ENCODE measurements at regions not wholly inside any gene's neighbourhood (a gene's known extent, or its start where the extent isn't known, plus 50 kb on each side); places are given as distances from the start of the nearest gene placed in this dataset.

DNA sequence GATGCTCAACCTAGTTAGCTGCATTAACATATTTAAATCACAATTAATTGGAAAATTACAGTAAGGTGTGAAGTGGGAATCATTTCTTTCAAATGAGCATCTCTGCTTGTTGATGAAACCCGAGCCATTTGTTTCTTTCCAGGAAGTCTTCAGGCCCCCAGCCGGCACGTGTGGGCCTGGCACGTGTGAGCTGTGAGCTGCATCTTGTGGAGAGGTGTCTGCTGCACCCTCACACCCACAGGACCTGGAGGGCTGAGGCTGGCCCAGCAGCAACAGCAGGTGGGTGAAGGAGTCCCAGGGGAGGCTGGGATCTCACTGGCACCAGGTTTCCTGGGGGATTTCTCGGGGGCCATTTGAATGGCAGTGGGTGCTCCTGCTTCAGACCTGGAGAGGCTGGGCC is 372.5 kb upstream of the MKI67 start:
- no peak for DNase-seq (ENCODE audit: low spot score)
- in situ Hi-C loops (cut with MboI; ENCODE audit: low pct_unique_long_range_greater_than_20kb, low sequenced_read_pairs, unreplicated experiment), result no loop called here
- TF ChIP-seq, protein P1, sequence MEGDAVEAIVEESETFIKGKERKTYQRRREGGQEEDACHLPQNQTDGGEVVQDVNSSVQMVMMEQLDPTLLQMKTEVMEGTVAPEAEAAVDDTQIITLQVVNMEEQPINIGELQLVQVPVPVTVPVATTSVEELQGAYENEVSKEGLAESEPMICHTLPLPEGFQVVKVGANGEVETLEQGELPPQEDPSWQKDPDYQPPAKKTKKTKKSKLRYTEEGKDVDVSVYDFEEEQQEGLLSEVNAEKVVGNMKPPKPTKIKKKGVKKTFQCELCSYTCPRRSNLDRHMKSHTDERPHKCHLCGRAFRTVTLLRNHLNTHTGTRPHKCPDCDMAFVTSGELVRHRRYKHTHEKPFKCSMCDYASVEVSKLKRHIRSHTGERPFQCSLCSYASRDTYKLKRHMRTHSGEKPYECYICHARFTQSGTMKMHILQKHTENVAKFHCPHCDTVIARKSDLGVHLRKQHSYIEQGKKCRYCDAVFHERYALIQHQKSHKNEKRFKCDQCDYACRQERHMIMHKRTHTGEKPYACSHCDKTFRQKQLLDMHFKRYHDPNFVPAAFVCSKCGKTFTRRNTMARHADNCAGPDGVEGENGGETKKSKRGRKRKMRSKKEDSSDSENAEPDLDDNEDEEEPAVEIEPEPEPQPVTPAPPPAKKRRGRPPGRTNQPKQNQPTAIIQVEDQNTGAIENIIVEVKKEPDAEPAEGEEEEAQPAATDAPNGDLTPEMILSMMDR (IDR thresholded peaks at IDR 0.05; ENCODE audit: extremely low read depth, insufficient read depth, missing control alignments), result no peak

DNA sequence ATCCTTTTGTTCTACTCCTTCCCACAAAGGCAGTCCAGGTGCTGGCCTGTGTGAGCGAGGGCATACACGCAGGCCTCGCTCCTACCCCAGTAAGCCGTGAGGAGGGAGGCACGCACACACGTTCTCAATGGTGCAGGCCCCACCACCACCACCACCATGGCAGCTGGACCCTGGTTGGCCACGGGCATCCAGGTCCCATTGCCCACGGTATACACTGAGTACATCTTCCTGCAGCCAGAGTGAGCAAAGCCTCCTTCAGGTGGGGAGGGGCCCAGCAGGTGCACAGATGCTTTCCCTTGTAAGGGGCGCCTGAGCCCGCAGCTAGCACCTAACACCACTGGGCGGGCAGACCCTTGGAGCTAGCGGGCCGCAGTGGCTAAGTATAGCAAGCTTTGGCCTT is 373.3 kb upstream of the MKI67 start:
- TF ChIP-seq, protein P1 (IDR thresholded peaks at IDR 0.05; ENCODE audit: extremely low read depth, insufficient read depth, missing control alignments), result no peak
- DNase-seq (ENCODE audit: low spot score), result no peak
- in situ Hi-C loops (cut with MboI; ENCODE audit: low pct_unique_long_range_greater_than_20kb, low sequenced_read_pairs, unreplicated experiment), result no loop called here

DNA sequence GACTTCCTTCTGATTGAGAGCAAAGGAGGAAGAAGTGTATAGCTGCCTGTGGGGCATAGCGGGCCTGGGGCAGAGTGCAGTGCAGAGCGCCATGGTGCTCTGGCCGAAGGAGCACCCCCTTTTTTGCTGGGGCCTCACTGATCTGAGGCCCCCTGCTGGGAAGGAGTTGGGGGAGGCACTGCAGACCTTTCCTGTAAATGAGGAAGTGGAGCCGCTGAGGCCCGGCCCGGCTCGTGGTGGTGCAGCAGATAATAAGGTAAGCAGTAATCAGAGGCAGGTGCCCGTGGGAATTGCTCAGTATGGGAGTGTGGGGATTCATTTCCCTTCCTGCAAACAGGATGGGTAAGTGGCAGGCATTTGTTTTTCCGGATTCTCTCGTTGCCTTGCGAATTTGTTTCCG is 373.7 kb upstream of the MKI67 start:
- in situ Hi-C loops (cut with MboI; ENCODE audit: low pct_unique_long_range_greater_than_20kb, low sequenced_read_pairs, unreplicated experiment), result no loop called here
- TF ChIP-seq, protein P1 (IDR thresholded peaks at IDR 0.05; ENCODE audit: extremely low read depth, insufficient read depth, missing control alignments), result no peak
- DNase-seq (ENCODE audit: low spot score), result no peak

DNA sequence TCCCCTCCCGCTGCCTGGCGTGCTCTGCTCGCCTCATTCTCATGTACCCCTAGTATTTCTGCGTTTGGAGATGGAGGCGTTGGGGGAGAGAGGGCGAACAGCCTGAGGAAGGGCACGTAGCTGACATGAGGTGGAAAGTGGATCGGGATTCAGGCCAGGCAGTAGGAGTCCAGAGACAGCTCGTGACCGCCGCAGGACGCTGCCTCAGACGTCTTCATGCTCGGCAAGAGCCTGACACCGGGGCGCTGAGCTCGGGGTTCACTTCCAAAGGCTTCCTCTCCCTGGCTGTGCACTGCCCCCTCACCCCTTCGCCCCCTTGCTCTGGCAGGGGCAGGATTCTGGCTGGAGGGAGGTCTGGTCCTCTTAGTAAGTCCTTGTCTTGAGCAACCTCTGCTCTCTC is 374.4 kb upstream of the MKI67 start:
- in situ Hi-C loops (cut with MboI; ENCODE audit: low pct_unique_long_range_greater_than_20kb, low sequenced_read_pairs, unreplicated experiment), result no loop called here
- no peak for DNase-seq (ENCODE audit: low spot score)
- TF ChIP-seq, protein P1 (IDR thresholded peaks at IDR 0.05; ENCODE audit: extremely low read depth, insufficient read depth, missing control alignments), result no peak

DNA sequence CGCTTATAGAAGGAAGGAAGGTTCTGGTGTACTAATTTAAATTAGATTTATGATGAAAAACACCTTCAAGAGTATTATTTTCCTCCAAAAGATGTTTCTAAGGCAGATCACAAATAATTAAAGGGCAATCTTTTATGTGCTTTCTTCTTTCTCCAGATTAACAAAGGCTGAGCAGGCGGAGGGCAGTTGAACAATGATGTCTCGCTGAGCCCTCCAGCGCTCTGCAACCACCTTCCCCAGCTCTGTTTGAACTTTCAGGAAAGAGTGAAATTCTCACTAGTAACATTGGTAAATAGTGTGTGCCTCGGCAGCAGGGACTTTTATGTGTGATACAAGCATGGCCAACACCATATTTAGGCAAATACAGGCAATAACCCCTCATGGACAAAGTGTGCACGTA is 379.1 kb upstream of the MKI67 start:
- in situ Hi-C loops (cut with MboI; ENCODE audit: low pct_unique_long_range_greater_than_20kb, low sequenced_read_pairs, unreplicated experiment), result no loop called here
- no peak for DNase-seq (ENCODE audit: low spot score)
- TF ChIP-seq, protein P1 (IDR thresholded peaks at IDR 0.05; ENCODE audit: extremely low read depth, insufficient read depth, missing control alignments), result no peak

DNA sequence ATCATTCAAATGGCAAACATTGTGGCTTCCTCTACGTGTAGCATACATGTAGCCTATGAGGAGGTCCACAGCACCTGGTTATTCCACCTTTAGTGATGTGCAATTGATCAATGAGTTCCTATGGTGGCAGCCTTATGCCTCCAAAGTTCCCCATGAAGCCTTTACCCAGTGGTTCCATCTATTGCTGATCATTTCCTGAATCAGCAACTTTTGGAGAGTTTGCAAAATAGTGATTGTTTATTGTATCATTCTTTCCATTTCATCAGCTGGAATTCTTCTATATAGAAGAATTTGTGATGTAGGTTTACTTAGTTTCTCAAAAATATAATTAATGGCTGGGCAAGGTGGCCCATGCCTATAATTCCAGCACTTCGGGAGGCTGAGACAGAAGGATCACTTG is 380.2 kb upstream of the MKI67 start:
- in situ Hi-C loops (cut with MboI; ENCODE audit: low pct_unique_long_range_greater_than_20kb, low sequenced_read_pairs, unreplicated experiment), result no loop called here
- TF ChIP-seq, protein P1 (IDR thresholded peaks at IDR 0.05; ENCODE audit: extremely low read depth, insufficient read depth, missing control alignments), result no peak
- no peak for DNase-seq (ENCODE audit: low spot score)

DNA sequence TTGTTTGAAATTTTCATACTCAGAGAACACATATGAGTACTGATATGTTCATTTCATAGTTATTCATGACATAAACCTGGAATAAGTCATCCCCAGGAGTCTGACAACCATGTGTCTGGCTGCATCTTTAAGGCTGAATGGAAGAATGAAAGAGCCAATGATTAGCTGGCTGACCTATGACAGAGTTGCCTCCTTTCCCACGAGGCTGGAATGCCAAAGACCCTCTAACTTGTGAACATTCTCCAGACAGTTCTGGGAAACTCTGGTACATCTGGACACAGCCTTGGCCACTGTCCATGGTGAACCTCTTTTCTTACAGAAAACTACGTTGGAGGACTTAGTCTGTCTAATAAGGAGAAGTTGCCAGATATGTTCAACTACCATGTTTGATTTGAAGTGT is 380.8 kb upstream of the MKI67 start:
- DNase-seq (ENCODE audit: low spot score), result no peak
- in situ Hi-C loops (cut with MboI; ENCODE audit: low pct_unique_long_range_greater_than_20kb, low sequenced_read_pairs, unreplicated experiment), result no loop called here
- TF ChIP-seq, protein P1 (IDR thresholded peaks at IDR 0.05; ENCODE audit: extremely low read depth, insufficient read depth, missing control alignments), result no peak
